ENCODE measurements at regions not wholly inside any gene's neighbourhood (a gene's known extent, or its start where the extent isn't known, plus 50 kb on each side); places are given as distances from the start of the nearest gene placed in this dataset.

- TF ChIP-seq CTCF (IDR thresholded peaks at IDR 0.05; ENCODE audit: borderline replicate concordance, extremely low read depth, low read length, poor library complexity, severe bottlenecking) (no peak), EZH2 (IDR thresholded peaks at IDR 0.05; ENCODE audit: borderline replicate concordance, low read depth, low read length, severe bottlenecking) (no peak)
Observed at GRCh38 chr6:62903266-62903665, 308.0 kb upstream of the FKBP1C start.
